HG03460 (cell line): ENCODE measurements at regions not wholly inside any gene's neighbourhood (a gene's known extent, or its start where the extent isn't known, plus 50 kb on each side); places are given as distances from the start of the nearest gene placed in this dataset.

Experiments
- ATAC-seq: cut with Tn5 transposase; IDR thresholded peaks from one replicate; pipeline ENCODE4 v1.9.1; 2021; ENCODE audit not compliant: unreplicated experiment

DNA sequence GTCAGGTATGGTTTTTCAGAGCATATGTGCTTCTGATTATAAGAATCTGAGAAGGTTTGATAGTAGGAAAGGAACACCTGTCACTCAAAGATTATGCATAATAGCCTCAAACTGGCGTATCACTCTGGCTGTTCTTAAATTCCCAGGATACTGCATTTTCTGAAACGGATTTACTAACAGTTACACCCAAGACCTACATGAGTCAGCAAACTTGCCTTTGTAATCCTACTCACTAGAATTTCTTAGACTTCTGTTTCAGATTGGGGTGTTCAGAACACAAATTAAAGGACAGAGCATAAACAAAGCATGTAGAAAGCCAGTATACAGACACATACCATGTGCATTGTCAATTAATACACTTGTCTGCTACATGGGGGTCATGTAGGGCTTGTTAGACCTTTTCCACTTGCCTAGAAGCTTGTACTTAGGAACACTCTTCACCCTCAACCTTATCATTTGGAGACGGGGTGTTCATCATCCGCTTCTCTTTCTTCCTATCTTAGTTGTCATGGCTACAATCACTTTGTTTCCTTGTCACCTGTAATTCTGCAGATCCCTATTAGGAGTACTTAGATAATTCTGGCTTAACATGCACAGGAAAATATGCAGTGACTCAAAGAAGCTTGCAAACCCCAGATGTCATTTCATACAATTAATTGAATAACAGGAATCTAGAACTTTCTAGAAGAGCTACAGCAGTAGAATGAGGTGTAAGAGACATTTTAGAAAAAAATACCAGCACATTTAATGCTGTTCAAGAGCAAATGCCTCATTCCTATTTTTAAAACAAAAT lies 593.0 kb upstream of the TENM3 start:
- ATAC-seq: no peak

DNA sequence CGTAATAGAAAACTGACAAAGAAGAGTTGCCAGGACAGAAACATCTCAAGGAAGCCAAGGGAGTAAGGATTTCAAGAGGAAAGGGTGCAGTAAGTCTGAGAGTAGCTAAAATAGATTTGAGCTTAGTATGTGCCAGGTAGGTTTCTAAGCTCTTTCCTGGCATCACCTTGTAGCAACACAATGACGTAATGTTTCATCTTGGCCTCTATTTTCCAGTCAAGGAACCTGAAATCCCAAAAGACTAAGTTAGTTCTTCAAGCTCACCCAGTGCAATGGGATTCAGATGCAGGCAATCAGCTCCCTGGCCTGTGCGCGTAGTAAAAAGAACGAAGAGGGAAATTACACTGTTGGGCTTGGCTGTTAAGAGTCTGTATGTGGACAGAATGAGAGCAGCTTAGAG lies 586.5 kb upstream of the TENM3 start:
- ATAC-seq: no peak

DNA sequence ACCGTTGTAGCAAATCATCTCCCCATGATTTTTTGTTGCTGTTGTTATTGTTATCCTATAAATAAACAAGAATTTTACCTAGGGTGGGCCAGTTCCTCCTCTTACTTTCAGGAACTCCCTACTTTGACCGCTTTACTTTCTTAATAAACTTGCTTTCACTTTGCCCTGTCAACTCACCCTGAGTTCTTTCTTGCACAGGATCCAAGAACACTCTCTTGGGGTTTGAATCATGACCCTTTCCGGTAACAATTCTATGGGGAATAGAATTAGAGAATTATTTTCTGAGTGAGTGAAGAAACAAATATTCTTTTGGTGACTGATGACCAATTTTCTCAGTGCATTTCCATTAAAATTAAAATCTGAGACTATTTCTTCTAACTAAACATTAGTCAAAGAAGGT lies 584.0 kb upstream of the TENM3 start:
- ATAC-seq: no peak

- ATAC-seq: no peak
Observed at GRCh38 chr4:181659876-181660275, 583.3 kb upstream of the TENM3 start.

DNA sequence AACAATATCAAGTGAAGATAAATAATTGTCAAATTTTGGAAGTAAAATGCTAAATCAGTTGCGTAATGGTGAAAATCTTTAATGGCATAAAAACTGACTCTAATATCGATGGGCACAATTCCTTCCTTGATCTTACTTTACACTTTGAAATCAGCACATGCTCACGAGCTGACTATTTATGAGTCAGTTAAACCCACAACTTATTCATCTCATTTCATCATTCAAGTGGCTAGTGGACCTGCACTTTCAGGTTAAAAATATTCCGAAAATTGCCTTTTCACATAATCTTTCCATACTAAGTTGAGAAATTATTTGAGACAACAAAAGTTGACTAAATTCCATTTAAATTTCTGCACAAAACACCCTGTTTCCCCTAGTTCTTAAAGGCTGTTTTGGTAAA lies 582.1 kb upstream of the TENM3 start:
- ATAC-seq: no peak

GRCh38 chr4:181661923-181662322 lies 581.3 kb upstream of the TENM3 start:
- no peak for ATAC-seq

DNA sequence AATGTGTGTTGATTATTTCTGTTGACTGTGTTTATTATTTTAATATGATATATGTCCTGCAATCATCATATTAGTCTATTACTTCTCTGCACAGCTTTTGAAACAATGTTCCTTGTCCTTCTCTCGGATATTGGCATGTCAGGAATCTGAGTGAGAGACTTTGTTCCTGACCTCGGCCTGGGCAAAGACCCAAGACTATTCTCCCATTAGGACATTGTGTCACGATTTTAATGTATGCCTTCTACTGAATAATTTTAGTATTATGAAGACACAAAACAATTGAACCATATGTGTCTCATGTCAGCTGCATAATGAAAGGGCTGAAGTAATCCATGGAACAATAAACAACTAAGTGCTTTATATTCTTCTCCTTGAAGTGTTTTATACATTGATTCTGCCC lies 580.8 kb upstream of the TENM3 start:
- no peak for ATAC-seq

GRCh38 chr4:181670506-181670905 lies 572.7 kb upstream of the TENM3 start:
- ATAC-seq: no peak

DNA sequence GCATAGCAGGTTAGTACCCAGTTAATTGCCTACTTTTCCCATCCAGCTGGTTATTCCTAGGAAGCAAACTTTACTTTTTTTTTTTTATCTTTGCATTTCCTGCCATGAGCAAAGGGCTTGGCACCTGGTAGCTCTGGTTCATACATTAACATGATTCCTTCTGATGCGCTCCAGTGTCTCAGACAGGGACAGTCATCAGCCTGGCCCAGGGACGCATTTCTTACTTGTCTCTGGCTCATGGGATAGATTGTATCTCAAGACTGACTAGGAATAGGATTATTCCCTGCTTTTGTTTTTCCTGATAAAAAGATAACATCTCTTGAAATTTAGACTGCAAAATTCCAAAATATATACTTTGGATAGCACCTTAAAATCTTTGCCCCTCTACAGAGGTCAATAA lies 571.5 kb upstream of the TENM3 start:
- ATAC-seq: no peak

- no peak for ATAC-seq
Observed at GRCh38 chr4:181672751-181673150, 570.5 kb upstream of the TENM3 start.

GRCh38 chr4:181674315-181674875 lies 568.8 kb upstream of the TENM3 start:
- ATAC-seq: no peak

- no peak for ATAC-seq
Observed at GRCh38 chr4:181676546-181676945, 566.7 kb upstream of the TENM3 start.

DNA sequence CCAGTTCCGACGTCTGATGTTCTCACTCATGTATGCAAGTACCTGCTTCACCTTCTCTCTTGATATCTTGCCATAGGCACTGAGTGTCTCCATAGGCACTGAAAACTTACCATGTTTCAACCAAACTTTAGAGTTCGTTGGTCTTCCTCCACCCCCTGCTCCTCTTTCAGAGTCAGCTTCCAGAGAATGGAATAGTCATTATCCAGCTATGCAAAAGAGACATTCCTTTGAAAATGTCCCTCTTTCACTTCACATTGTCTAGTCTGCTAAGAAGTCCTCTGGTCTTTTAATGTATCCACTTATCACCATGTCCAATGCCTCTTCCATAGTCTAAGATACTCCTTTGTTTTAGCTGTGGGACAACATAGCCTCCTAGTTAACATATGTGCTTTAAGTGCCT lies 566.0 kb upstream of the TENM3 start:
- ATAC-seq: no peak

DNA sequence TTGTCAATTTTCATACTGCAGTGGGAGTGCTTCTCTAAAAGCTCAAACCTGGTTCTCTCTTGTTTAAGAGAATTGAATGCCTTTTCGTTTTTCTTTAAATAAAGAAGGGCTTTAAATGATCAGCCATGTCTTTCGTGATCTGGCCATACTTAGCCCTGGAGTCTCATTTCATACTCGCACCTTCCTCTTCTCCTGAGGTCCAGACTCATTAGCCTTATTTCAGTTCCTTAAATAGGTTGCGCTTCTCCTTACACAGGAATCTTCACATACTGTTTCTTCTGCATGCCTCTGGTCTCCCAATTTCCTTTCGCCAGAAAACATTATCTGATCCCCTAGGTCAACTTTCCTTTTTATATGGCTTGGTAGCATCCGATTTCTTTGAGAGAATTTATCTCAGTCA lies 565.6 kb upstream of the TENM3 start:
- ATAC-seq: no peak

- no peak for ATAC-seq
Observed at GRCh38 chr4:181679754-181680153, 563.4 kb upstream of the TENM3 start.

GRCh38 chr4:181682367-181683047 lies 560.7 kb upstream of the TENM3 start:
- ATAC-seq: no peak

- no peak for ATAC-seq
Observed at GRCh38 chr4:181684310-181684709, 558.9 kb upstream of the TENM3 start.

GRCh38 chr4:181685461-181685860 lies 557.7 kb upstream of the TENM3 start:
- no peak for ATAC-seq

DNA sequence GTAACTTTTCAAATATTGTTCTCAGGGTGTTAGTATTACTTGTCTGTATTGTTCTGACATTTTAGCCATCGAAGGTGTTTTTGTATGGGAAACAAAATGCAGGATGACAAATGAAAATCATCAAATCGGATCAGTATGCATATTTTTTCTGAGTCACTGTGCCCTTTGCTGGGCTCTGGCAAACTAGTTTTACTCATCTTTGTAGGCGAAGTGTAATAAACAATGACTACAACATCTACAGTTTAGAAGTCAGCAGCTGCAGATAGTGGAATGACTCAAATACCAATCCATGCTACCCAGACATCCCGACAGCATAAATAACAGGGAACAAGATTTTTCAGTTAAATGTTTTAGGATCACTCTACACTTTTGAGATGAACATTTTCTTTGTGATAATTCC lies 557.3 kb upstream of the TENM3 start:
- no peak for ATAC-seq

DNA sequence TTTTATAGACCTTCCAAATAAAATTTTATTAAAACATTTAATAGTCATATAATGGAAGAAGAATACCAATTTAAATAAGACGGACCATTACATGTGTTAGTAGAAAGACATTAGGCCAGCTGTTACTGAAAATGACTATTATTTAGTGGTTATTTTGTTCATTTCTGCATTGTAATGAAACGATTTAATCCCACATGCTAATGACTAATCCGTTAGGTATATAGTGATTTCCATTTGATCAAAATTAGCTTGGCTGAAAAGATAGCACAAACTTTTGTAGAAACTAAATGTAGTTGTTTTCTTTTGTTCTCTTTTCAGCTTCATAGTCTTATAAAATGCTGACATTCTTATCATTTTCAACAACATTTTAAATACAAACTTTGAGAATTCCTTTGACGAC lies 556.1 kb upstream of the TENM3 start:
- no peak for ATAC-seq

DNA sequence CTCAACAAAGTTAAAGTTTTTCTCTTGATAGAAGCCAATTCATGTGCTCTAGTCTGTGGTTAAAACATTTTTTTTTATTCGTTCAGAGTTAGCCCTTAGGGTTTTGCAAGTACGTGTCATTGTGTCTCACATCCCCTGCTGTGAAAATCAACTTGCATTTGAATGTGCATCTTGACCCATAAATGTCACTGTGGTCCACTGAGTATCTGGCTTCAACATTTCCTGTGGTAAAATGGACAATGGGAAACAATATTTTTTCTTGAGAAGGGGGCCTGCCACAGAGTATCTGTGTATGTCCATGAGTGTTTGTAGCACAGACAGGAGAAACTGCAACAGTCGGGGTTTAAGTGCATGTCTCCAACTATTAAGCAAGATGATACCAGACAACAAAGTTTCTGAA lies 554.8 kb upstream of the TENM3 start:
- no peak for ATAC-seq

DNA sequence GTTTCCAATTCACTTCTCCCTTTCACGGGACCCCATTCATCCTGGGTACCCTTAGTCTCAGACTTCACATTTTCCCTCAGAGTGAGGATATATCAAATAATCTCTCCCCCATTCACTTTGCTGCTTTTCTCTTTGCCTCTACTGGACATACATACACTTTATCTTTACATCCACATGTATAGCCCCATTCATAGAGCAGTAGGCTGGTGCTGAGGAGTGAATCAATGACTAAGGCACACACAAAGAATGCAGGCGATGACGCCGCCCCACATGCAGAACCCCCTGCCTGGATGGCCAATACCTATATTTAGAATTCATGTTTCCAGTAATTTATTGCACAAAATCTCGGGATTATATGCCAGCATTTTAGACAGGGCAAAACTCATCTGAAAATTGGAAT lies 554.3 kb upstream of the TENM3 start:
- no peak for ATAC-seq
